ENCODE measurements at regions not wholly inside any gene's neighbourhood (a gene's known extent, or its start where the extent isn't known, plus 50 kb on each side); places are given as distances from the start of the nearest gene placed in this dataset.

- Histone ChIP-seq H3K9me3 (ENCODE audit: control insufficient read depth in 2 of 2, insufficient read depth in 1 of 2, low read depth in 1 of 2, low read length in 1 of 2) (no peaks in the 10 kb centered on the region), H3K36me3 (ENCODE audit: control insufficient read depth in 2 of 2, insufficient read depth in 2 of 2, low read length in 1 of 2) (no peaks in the 10 kb centered on the region)
- 52 to 65% methylated on average over 4 of the region's 4 CpGs for WGBS, 2 donors
Observed at GRCh38 chr16:13864689-13865088, 55.3 kb upstream of the ERCC4 start.

GRCh38 chr16:13866073-13866472 is 53.9 kb upstream of the ERCC4 start:
- Histone ChIP-seq H3K9me3 (ENCODE audit: control insufficient read depth in 2 of 2, insufficient read depth in 1 of 2, low read depth in 1 of 2, low read length in 1 of 2) (no peaks in the 10 kb centered on the region), H3K27ac (ENCODE audit: low read depth in 2 of 2, low read length in 1 of 2) (no peak overlapping the region), H3K36me3 (ENCODE audit: control insufficient read depth in 2 of 2, insufficient read depth in 2 of 2, low read length in 1 of 2) (no peaks in the 10 kb centered on the region), H3K4me3 (ENCODE audit: low read depth in 1 of 2, low read length in 2 of 2) (no peak overlapping the region), H3K4me1 (ENCODE audit: control insufficient read depth in 2 of 2, insufficient read depth in 2 of 2, low read length in 1 of 2) (no peaks in the 10 kb centered on the region), H3K27me3 (ENCODE audit: control insufficient read depth in 1 of 2, insufficient read depth in 2 of 2, low read length in 2 of 2) (no peaks in the 10 kb centered on the region)
- WGBS, 2 donors, result 17 to 23% methylated on average over 8 of the region's 8 CpGs

More at GRCh38 chr16:13864689-13865088, 55.3 kb upstream of the ERCC4 start:
- no peak overlapping the region for H3K27ac ChIP-seq (ENCODE audit: low read depth in 2 of 2, low read length in 1 of 2)
- H3K4me1 ChIP-seq (ENCODE audit: control insufficient read depth in 2 of 2, insufficient read depth in 2 of 2, low read length in 1 of 2), result no peaks in the 10 kb centered on the region
- no peaks in the 10 kb centered on the region for H3K27me3 ChIP-seq (ENCODE audit: control insufficient read depth in 1 of 2, insufficient read depth in 2 of 2, low read length in 2 of 2)
- H3K4me3 ChIP-seq (ENCODE audit: low read depth in 1 of 2, low read length in 2 of 2), result no peak overlapping the region
